PC-9 (cell line): ENCODE measurements at regions not wholly inside any gene's neighbourhood (a gene's known extent, or its start where the extent isn't known, plus 50 kb on each side); places are given as distances from the start of the nearest gene placed in this dataset.

Experiments used
- EZH2 ChIP-seq: fragments of 200-600 bp; sonication (generic); IDR thresholded peaks from 2 replicates; pipeline ENCODE4 v1.8.0; 2017; ENCODE audit warnings: antibody characterized with exemption, low read depth
- TF ChIP-seq, protein P1 (sequence below): fragments of 200-600 bp; sonication (generic); conservative IDR thresholded peaks from 2 replicates; pipeline ENCODE4 v1.6.1; 2017; ENCODE audit warnings: mixed run types, antibody characterized with exemption, mild to moderate bottlenecking, moderate library complexity

DNA sequence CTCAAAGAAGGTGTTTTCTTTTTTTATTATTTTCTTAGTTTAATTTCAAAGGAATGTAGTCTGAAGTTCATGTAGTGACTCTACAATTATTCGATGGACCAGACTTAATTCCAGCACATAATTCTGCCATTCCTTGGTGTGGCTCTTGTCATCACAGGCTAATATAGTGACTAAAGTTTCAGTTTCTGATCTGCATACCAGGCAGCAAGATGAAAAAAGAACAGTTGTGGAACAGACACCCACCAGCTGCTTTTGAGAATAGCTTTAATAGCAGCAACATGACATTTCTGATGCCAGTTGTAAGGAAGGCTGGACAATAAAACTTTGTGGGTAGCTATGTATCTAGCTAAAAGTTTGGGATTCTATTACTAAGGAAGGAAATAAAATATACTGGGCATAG is 676.3 kb upstream of the GRAMD2B start:
- no peak for TF ChIP-seq EZH2
- TF ChIP-seq, protein P1, sequence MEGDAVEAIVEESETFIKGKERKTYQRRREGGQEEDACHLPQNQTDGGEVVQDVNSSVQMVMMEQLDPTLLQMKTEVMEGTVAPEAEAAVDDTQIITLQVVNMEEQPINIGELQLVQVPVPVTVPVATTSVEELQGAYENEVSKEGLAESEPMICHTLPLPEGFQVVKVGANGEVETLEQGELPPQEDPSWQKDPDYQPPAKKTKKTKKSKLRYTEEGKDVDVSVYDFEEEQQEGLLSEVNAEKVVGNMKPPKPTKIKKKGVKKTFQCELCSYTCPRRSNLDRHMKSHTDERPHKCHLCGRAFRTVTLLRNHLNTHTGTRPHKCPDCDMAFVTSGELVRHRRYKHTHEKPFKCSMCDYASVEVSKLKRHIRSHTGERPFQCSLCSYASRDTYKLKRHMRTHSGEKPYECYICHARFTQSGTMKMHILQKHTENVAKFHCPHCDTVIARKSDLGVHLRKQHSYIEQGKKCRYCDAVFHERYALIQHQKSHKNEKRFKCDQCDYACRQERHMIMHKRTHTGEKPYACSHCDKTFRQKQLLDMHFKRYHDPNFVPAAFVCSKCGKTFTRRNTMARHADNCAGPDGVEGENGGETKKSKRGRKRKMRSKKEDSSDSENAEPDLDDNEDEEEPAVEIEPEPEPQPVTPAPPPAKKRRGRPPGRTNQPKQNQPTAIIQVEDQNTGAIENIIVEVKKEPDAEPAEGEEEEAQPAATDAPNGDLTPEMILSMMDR, result no peak
